GM18861 (cell line): ENCODE measurements at regions not wholly inside any gene's neighbourhood (a gene's known extent, or its start where the extent isn't known, plus 50 kb on each side); places are given as distances from the start of the nearest gene placed in this dataset.

Source experiments
- ATAC-seq: cut with Tn5 transposase; IDR thresholded peaks from one replicate; pipeline ENCODE4 v1.9.1; 2021; ENCODE audit not compliant: unreplicated experiment

GRCh38 chr1:195005338-195005737 is 1602.9 kb downstream of the KCNT2 start:
- no peak for ATAC-seq

- ATAC-seq, result no peak
These were observed 1617.8 kb downstream of the KCNT2 start for GRCh38 chr1:194990483-194990882.

- ATAC-seq, result no peak
These were observed 1632.3 kb downstream of the KCNT2 start for GRCh38 chr1:194975913-194976312.

GRCh38 chr1:194968916-194969315 is 1639.3 kb downstream of the KCNT2 start:
- no peak for ATAC-seq

GRCh38 chr1:194959795-194960194 is 1648.4 kb downstream of the KCNT2 start:
- ATAC-seq, result no peak

GRCh38 chr1:194952171-194952570 is 1656.1 kb downstream of the KCNT2 start:
- ATAC-seq, result no peak

- ATAC-seq, result no peak
These were observed 1657.7 kb downstream of the KCNT2 start for GRCh38 chr1:194950584-194950983.

- no peak for ATAC-seq
These were observed 1667.8 kb downstream of the KCNT2 start for GRCh38 chr1:194940336-194941030.

GRCh38 chr1:194935864-194936263 is 1672.4 kb downstream of the KCNT2 start:
- no peak for ATAC-seq

- ATAC-seq, result no peak
These were observed 1677.1 kb downstream of the KCNT2 start for GRCh38 chr1:194931166-194931565.

- no peak for ATAC-seq
These were observed 1678.1 kb downstream of the KCNT2 start for GRCh38 chr1:194930132-194930531.

GRCh38 chr1:194929357-194929756 is 1678.9 kb downstream of the KCNT2 start:
- no peak for ATAC-seq

- no peak for ATAC-seq
These were observed 1689.1 kb downstream of the KCNT2 start for GRCh38 chr1:194919146-194919545.

GRCh38 chr1:194917769-194918168 is 1690.5 kb downstream of the KCNT2 start:
- ATAC-seq, result no peak

GRCh38 chr1:194908643-194909042 is 1699.6 kb downstream of the KCNT2 start:
- ATAC-seq, result no peak

- ATAC-seq, result no peak
These were observed 1704.7 kb downstream of the KCNT2 start for GRCh38 chr1:194903524-194903923.

- ATAC-seq, result no peak
These were observed 1702.9 kb upstream of the B3GALT2 start for GRCh38 chr1:194889310-194889709.

- ATAC-seq, result no peak
These were observed 1684.4 kb upstream of the B3GALT2 start for GRCh38 chr1:194870860-194871259.

GRCh38 chr1:194866153-194866552 is 1679.7 kb upstream of the B3GALT2 start:
- ATAC-seq, result no peak

GRCh38 chr1:194865383-194865782 is 1679.0 kb upstream of the B3GALT2 start:
- no peak for ATAC-seq

GRCh38 chr1:194862129-194862528 is 1675.7 kb upstream of the B3GALT2 start:
- ATAC-seq, result no peak

GRCh38 chr1:194860248-194861201 is 1674.1 kb upstream of the B3GALT2 start:
- ATAC-seq, result no peak
